Chondrocyte (in vitro differentiated cells): ENCODE measurements at regions not wholly inside any gene's neighbourhood (a gene's known extent, or its start where the extent isn't known, plus 50 kb on each side); places are given as distances from the start of the nearest gene placed in this dataset.

ENCODE experiments used
- DNase-seq: peaks from one replicate; pipeline ENCODE4 v3.0.0; 2021; ENCODE audit warnings: mixed read lengths, low spot score
- H3K27ac Mint-ChIP-seq: one replicate; pipeline ENCODE4 v1.8.0; 2021; ENCODE audit warnings: mild to moderate bottlenecking, moderate library complexity, mixed read lengths; ENCODE audit not compliant: unreplicated experiment
- H3K27me3 Mint-ChIP-seq: 2 replicates; pipeline ENCODE4 v1.8.0; 2021; ENCODE audit warnings: low read depth, mixed read lengths
- H3K36me3 Mint-ChIP-seq: 2 replicates; pipeline ENCODE4 v1.8.0; 2021; ENCODE audit warnings: low read depth, mixed read lengths
- H3K4me1 Mint-ChIP-seq: 2 replicates; pipeline ENCODE4 v1.8.0; 2021; ENCODE audit warnings: low read depth, mild to moderate bottlenecking, mixed read lengths
- H3K4me3 Mint-ChIP-seq: one replicate; pipeline ENCODE4 v1.8.0; 2021; ENCODE audit warnings: mild to moderate bottlenecking, moderate library complexity, mixed read lengths; ENCODE audit not compliant: unreplicated experiment
- H3K9me3 Mint-ChIP-seq: 2 replicates; pipeline ENCODE4 v1.8.0; 2021; ENCODE audit warnings: low read depth, mixed read lengths
- TF ChIP-seq, protein P1 (sequence below): fragments of 200-600 bp; sonication (generic); IDR thresholded peaks from 2 replicates; pipeline ENCODE4 v1.5.0; 2021; ENCODE audit warnings: antibody characterized with exemption, mild to moderate bottlenecking, moderate library complexity

DNA sequence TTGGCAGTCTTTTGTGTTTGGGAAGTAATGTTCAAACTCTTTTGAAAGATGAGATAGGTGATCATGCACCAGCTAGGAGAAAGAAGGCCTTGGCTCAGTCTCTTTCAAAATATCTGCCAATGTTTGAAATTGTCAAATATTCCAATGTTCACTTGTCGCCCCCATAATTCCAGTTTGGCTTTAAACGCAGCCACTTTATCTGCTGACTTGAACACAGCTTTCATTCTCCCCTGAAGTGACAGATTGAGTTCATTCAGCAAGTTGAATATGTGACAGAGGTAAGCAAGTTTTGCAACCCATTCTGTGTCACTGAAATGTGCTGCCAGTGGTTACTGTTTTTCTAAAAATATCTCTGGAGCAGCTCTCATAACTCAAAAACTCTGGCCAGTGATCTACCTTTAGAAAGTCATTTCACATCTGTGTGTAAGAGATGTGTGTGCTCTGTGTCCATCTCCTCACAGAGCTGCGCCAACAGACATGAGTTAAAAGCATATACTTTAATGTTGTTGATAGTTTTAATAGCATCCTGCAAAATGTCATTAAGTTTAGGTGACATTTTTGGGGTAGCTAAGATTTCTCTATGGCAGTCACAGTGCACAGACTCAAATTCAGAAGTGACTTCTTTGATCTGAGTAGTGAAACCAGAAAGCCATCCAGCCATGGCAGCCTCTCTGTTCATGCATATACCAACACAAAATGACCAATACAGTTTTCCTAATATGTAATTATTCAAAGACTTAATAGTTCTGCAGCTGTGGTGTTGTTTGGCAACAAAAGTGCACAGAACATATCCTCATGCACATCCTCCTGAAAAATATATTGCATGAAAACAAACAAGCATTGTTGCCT lies 614.3 kb upstream of the MIS18BP1 start:
- Mint-ChIP-seq H3K27me3 (no peaks in the 10 kb centered on the region), H3K4me3 (no peak overlapping the region), H3K4me1 (no peaks in the 10 kb centered on the region), H3K9me3 (peaks cover 20% of the 10 kb centered on the region), H3K36me3 (no peaks in the 10 kb centered on the region), H3K27ac (no peak overlapping the region)
- TF ChIP-seq, protein P1, sequence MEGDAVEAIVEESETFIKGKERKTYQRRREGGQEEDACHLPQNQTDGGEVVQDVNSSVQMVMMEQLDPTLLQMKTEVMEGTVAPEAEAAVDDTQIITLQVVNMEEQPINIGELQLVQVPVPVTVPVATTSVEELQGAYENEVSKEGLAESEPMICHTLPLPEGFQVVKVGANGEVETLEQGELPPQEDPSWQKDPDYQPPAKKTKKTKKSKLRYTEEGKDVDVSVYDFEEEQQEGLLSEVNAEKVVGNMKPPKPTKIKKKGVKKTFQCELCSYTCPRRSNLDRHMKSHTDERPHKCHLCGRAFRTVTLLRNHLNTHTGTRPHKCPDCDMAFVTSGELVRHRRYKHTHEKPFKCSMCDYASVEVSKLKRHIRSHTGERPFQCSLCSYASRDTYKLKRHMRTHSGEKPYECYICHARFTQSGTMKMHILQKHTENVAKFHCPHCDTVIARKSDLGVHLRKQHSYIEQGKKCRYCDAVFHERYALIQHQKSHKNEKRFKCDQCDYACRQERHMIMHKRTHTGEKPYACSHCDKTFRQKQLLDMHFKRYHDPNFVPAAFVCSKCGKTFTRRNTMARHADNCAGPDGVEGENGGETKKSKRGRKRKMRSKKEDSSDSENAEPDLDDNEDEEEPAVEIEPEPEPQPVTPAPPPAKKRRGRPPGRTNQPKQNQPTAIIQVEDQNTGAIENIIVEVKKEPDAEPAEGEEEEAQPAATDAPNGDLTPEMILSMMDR: no peak
- DNase-seq: no peak

DNA sequence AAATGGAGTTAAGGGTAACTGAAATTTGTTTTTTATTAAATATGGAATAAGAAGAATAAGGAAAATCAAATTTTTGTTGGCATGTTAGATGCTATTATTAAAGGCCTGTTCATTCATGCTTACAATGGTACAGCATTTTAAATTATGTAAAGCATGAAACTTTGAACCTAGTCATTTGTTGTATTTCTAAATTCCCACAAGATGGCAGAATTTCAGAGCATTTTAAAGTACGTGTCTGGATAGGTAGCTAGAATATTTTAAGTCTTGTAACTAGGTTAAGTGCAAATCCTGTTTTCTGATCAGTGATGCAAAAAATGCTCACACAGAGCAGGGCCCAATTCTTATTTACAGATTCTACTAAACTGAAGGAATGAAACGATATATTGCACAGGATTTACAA lies 585.6 kb upstream of the MIS18BP1 start:
- Mint-ChIP-seq H3K4me3 (no peak overlapping the region), H3K27me3 (peaks cover 12% of the 10 kb centered on the region), H3K27ac (no peak overlapping the region), H3K9me3 (no peaks in the 10 kb centered on the region), H3K36me3 (no peaks in the 10 kb centered on the region), H3K4me1 (no peaks in the 10 kb centered on the region)
- DNase-seq: no peak
- TF ChIP-seq, protein P1: peak; percentile 67

DNA sequence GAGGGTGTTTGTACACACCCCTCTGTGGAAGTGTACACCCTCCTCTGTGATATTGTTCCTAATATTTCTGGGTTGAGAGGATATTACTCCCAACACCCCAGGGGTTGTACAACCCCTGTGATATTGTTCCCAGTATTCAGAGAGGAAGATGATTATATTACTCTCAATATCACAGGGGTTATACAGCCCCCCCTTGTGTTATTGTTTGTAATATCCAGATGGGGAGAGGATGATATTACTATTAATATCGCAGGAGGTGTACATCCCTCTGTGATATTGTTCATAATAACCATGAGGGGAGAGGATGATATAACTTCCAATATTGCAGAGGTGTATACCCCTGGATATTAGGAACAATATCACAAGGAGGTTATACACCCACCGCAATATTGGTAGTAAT lies 566.1 kb upstream of the MIS18BP1 start:
- no peak overlapping the region for H3K4me3 Mint-ChIP-seq
- DNase-seq: no peak
- TF ChIP-seq, protein P1: peak; percentile 25
- no peak overlapping the region for H3K27ac Mint-ChIP-seq
- H3K36me3 Mint-ChIP-seq: no peaks in the 10 kb centered on the region
- H3K9me3 Mint-ChIP-seq: no peaks in the 10 kb centered on the region
- H3K4me1 Mint-ChIP-seq: no peaks in the 10 kb centered on the region
- H3K27me3 Mint-ChIP-seq: no peaks in the 10 kb centered on the region

DNA sequence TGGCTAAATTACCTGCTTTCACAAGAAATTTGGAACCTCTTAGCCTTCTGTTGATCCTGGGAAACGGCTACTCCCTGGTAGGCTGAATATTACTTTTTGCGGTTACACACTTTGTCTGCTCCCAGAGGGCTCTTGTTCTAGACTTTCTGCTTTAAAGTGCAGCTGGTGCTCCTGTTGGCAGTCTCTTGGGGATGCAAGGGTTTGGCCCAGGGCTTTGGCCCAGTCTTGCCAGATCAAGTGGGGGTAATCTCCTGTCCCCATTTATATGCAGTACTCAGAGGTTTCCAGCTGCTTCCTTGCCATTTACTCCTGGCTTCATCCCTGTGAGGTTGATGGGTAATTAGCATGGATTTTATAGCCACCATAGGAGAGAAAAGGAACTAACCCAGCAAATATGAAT lies 558.2 kb upstream of the MIS18BP1 start:
- H3K4me1 Mint-ChIP-seq: peaks cover 15% of the 10 kb centered on the region
- H3K27me3 Mint-ChIP-seq: peaks cover 10% of the 10 kb centered on the region
- TF ChIP-seq, protein P1: no peak
- H3K4me3 Mint-ChIP-seq: no peak overlapping the region
- no peak for DNase-seq
- H3K27ac Mint-ChIP-seq: no peak overlapping the region
- no peaks in the 10 kb centered on the region for H3K9me3 Mint-ChIP-seq
- H3K36me3 Mint-ChIP-seq: no peaks in the 10 kb centered on the region

DNA sequence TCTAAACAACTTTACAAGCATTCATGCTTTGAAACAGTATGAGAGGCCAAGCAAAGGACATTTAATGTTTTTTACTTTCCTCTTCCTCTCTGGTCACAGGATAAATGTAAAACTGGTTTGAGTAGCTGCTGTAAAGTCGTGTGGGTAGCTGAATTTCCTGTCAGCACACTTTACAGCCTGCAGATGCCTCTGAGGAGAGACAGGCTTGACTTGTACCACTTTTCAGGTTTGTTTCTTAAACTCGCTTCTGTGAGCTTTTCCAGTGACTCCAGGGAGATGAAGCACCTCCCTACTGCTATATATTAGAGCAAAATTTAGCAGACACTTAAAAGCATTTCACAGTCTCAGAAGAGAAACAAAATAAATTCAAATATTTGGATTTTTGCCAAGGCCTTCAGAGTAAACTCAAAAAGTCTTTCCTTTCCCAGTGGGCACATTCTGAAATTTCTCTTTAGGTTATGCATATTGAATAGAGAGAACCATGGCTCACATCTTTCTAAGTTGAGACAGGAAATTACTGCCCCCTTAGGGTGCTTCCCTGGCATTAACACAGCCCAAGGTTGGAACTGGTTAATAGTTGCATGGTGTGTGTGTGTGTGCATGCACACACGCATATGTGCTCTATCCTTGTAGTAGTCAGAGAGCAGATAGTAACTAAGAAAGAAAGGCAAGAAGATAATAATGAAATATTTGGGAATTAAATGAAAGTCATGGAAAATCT lies 557.3 kb upstream of the MIS18BP1 start:
- Mint-ChIP-seq H3K27ac (no peak overlapping the region), H3K9me3 (no peaks in the 10 kb centered on the region), H3K36me3 (no peaks in the 10 kb centered on the region), H3K27me3 (peaks cover 10% of the 10 kb centered on the region), H3K4me3 (no peak overlapping the region), H3K4me1 (peaks cover 15% of the 10 kb centered on the region)
- DNase-seq: no peak
- TF ChIP-seq, protein P1: peak; percentile 70
